ENCODE measurements at regions not wholly inside any gene's neighbourhood (a gene's known extent, or its start where the extent isn't known, plus 50 kb on each side); places are given as distances from the start of the nearest gene placed in this dataset. TPM values are rescaled to one million over a fixed set of nuclear protein-coding genes. Genes with fewer than 3 reads are reported as not detected.

- H3K27me3 ChIP-seq (ENCODE audit: control insufficient read depth in 3 of 3, insufficient read depth in 3 of 3, low read length in 2 of 3), result no peaks in the 10 kb centered on the region
- 92 to 94% methylated on average over 1 of the region's 1 CpG for WGBS, 2 donors
- H3K27ac ChIP-seq (ENCODE audit: low read depth in 1 of 2, low read length in 1 of 2), result no peak overlapping the region
- no peak for ATAC-seq (ENCODE audit: insufficient read depth, low FRiP score)
- H3K4me1 ChIP-seq (ENCODE audit: control insufficient read depth in 5 of 5, insufficient read depth in 5 of 5, low read length in 5 of 5), result peaks cover 0 to 5% (median 0%) of the 10 kb centered on the region in 5 donors
- H3K4me3 ChIP-seq, result no peak overlapping the region
- H3K9ac ChIP-seq (ENCODE audit: insufficient read depth in 1 of 2, low read length in 2 of 2), result no peak overlapping the region
- H3K36me3 ChIP-seq (ENCODE audit: control insufficient read depth in 4 of 4, insufficient read depth in 4 of 4, low read length in 4 of 4), result no peaks in the 10 kb centered on the region
- H3K9me3 ChIP-seq (ENCODE audit: control insufficient read depth in 4 of 4, insufficient read depth in 3 of 4, low read length in 3 of 4), result no peaks in the 10 kb centered on the region
- no peak for DNase-seq
- TF ChIP-seq, protein P1, sequence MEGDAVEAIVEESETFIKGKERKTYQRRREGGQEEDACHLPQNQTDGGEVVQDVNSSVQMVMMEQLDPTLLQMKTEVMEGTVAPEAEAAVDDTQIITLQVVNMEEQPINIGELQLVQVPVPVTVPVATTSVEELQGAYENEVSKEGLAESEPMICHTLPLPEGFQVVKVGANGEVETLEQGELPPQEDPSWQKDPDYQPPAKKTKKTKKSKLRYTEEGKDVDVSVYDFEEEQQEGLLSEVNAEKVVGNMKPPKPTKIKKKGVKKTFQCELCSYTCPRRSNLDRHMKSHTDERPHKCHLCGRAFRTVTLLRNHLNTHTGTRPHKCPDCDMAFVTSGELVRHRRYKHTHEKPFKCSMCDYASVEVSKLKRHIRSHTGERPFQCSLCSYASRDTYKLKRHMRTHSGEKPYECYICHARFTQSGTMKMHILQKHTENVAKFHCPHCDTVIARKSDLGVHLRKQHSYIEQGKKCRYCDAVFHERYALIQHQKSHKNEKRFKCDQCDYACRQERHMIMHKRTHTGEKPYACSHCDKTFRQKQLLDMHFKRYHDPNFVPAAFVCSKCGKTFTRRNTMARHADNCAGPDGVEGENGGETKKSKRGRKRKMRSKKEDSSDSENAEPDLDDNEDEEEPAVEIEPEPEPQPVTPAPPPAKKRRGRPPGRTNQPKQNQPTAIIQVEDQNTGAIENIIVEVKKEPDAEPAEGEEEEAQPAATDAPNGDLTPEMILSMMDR (IDR thresholded peaks at IDR 0.05; ENCODE audit: control extremely low read depth, extremely low read depth), result no peak
These were observed 54.2 kb upstream of the ADAMTS5 start for GRCh38 chr21:27021046-27021445.

- ATAC-seq (ENCODE audit: insufficient read depth, low FRiP score) (no peak), DNase-seq (no peak)
- no peak overlapping the region for H3K27ac ChIP-seq (ENCODE audit: low read depth in 1 of 2, low read length in 1 of 2)
- no peaks in the 10 kb centered on the region for H3K9me3 ChIP-seq (ENCODE audit: control insufficient read depth in 4 of 4, insufficient read depth in 3 of 4, low read length in 3 of 4)
- no peaks in the 10 kb centered on the region for H3K27me3 ChIP-seq (ENCODE audit: control insufficient read depth in 3 of 3, insufficient read depth in 3 of 3, low read length in 2 of 3)
- WGBS, 2 donors, result 87 to 88% methylated on average over 4 of the region's 4 CpGs
- no peaks in the 10 kb centered on the region for H3K4me1 ChIP-seq (ENCODE audit: control insufficient read depth in 5 of 5, insufficient read depth in 5 of 5, low read length in 5 of 5)
- TF ChIP-seq, protein P1 (IDR thresholded peaks at IDR 0.05; ENCODE audit: control extremely low read depth, extremely low read depth), result no peak
- no peak overlapping the region for H3K9ac ChIP-seq (ENCODE audit: insufficient read depth in 1 of 2, low read length in 2 of 2)
- no peak overlapping the region for H3K4me3 ChIP-seq
- H3K36me3 ChIP-seq (ENCODE audit: control insufficient read depth in 4 of 4, insufficient read depth in 4 of 4, low read length in 4 of 4), result no peaks in the 10 kb centered on the region
These were observed 50.4 kb upstream of the ADAMTS5 start for GRCh38 chr21:27017246-27017645.

Small RNA genes lying in the stretch of these regions (small RNA-seq; reads per million reads assigned to genes)
- gene NCSTNP1 (ENCODE audit: low replicate concordance) (not detected), gene RF00026 (ENCODE audit: low replicate concordance) (not detected)

Data from lung (tissue), 12 donors.